Colonic mucosa (tissue), 4 donors: ENCODE measurements at regions not wholly inside any gene's neighbourhood (a gene's known extent, or its start where the extent isn't known, plus 50 kb on each side); places are given as distances from the start of the nearest gene placed in this dataset.

Experiments
- DNase-seq: peaks from one replicate; pipeline ENCODE4 v3.0.0-alpha.2; 2020
- H3K27ac ChIP-seq: fragments of 200-600 bp; one replicate; pipeline ENCODE4 v1.8.0; 2021
- H3K27me3 ChIP-seq: fragments of 200-600 bp; one replicate; pipeline ENCODE4 v1.8.0; 2021
- H3K36me3 ChIP-seq: fragments of 200-600 bp; one replicate; pipeline ENCODE4 v1.8.0; 2021
- H3K4me1 ChIP-seq: fragments of 200-600 bp; one replicate; pipeline ENCODE4 v1.8.0; 2021; ENCODE audit warnings: mild to moderate bottlenecking
- H3K4me3 ChIP-seq: fragments of 200-600 bp; one replicate; pipeline ENCODE4 v1.8.0; 2021
- H3K9ac ChIP-seq, 2 donors: one replicate each; pipeline ENCODE4 v1.7.0; 2013; ENCODE audit warnings: control low read depth in 2 of 2, low read depth in 2 of 2, low read length in 2 of 2
- H3K9me3 ChIP-seq: fragments of 200-600 bp; one replicate; pipeline ENCODE4 v1.8.0; 2021
- intact Hi-C: fragments of 100-400 bp; cut with DNase I; formaldehyde crosslinking; loops from one replicate; pipeline ENCODE4 v1.14.1; 2022
- TF ChIP-seq, protein P1 (sequence below): fragments of 200-600 bp; IDR thresholded peaks from one replicate; pipeline ENCODE4 v1.8.0; 2022; ENCODE audit warnings: antibody characterized with exemption, mild to moderate bottlenecking
- donor health status: healthy.
- donor health status: DM: no; HTN: no; CAD: no.
- donor health status: DM: no; HTN: no; CAD: no.

DNA sequence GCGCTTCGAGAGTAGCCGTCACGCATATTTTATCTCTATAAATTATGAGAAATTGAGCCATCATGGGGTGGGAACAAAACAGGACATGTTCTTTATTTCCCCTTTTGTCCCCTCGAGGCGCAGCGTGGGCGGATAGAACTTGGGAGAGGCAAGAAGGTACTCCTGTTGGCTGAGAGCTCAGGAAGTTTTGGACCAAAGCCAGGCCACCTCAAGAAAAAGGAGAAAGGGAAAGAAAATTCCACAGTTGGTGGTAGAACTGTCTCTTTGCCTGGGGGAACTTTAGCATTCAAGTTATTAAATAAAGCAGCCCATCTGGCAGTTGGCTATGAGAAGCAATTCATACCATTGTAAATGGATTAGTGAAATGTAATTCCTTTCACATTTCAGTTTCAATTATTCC, 76.4 kb upstream of the DSCAM start:
- Histone ChIP-seq H3K9me3 (no peaks in the 10 kb centered on the region), H3K4me3 (no peak overlapping the region), H3K36me3 (no peaks in the 10 kb centered on the region), H3K27ac (no peak overlapping the region), H3K27me3 (no peaks in the 10 kb centered on the region), H3K9ac (no peak overlapping the region), H3K4me1 (no peaks in the 10 kb centered on the region)
- intact Hi-C loops: no loop called here
- TF ChIP-seq, protein P1, sequence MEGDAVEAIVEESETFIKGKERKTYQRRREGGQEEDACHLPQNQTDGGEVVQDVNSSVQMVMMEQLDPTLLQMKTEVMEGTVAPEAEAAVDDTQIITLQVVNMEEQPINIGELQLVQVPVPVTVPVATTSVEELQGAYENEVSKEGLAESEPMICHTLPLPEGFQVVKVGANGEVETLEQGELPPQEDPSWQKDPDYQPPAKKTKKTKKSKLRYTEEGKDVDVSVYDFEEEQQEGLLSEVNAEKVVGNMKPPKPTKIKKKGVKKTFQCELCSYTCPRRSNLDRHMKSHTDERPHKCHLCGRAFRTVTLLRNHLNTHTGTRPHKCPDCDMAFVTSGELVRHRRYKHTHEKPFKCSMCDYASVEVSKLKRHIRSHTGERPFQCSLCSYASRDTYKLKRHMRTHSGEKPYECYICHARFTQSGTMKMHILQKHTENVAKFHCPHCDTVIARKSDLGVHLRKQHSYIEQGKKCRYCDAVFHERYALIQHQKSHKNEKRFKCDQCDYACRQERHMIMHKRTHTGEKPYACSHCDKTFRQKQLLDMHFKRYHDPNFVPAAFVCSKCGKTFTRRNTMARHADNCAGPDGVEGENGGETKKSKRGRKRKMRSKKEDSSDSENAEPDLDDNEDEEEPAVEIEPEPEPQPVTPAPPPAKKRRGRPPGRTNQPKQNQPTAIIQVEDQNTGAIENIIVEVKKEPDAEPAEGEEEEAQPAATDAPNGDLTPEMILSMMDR: no peak
- DNase-seq: no peak

DNA sequence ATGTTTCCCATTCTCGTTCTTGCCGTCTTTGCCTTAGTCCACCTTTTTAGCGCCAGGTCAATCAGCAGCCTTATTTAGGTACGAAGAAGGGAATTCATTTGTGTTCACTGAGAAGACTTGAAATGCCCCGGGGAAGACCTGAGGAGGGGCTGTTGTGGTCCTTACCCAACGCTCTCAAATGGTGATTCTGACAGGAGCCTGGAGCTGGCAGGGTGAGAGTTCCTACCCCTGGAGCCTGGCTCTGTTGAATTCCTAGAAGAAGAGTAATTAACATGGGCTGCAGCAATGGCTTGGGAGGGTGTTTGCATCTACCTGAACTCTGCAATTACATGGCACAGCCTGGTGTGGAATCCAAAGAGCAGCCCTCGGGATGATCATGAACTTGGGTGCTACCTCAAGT, 76.9 kb upstream of the DSCAM start:
- no peak overlapping the region for H3K9ac ChIP-seq
- no peaks in the 10 kb centered on the region for H3K27me3 ChIP-seq
- no peak for DNase-seq
- H3K4me1 ChIP-seq: no peaks in the 10 kb centered on the region
- H3K36me3 ChIP-seq: no peaks in the 10 kb centered on the region
- H3K4me3 ChIP-seq: no peak overlapping the region
- no peaks in the 10 kb centered on the region for H3K9me3 ChIP-seq
- no peak overlapping the region for H3K27ac ChIP-seq
- intact Hi-C loops: no loop called here
- TF ChIP-seq, protein P1: no peak

DNA sequence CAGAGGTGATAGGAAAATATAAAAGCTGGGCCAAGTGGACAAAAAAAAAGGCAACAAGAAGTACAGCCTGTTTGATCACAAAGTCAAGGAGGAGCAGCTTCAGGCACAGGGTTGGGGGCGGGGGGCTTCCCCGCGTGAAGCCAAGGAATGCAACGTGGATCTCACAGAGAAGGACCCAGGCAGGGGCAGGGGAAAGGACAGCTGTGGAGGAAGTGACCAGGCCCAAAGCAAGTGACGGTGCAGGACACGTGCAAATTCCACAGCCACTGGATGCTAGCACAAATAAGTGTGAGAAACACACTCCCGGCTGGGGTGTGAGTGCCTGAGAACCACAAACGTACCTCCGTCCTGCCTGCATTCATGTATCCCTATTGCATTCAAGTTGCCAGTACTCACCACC, 77.7 kb upstream of the DSCAM start:
- DNase-seq: no peak
- Histone ChIP-seq H3K27ac (no peak overlapping the region), H3K36me3 (no peaks in the 10 kb centered on the region), H3K27me3 (no peaks in the 10 kb centered on the region), H3K4me1 (no peaks in the 10 kb centered on the region), H3K9ac (no peak overlapping the region), H3K4me3 (no peak overlapping the region), H3K9me3 (no peaks in the 10 kb centered on the region)
- TF ChIP-seq, protein P1: no peak
- intact Hi-C loops: no loop called here

DNA sequence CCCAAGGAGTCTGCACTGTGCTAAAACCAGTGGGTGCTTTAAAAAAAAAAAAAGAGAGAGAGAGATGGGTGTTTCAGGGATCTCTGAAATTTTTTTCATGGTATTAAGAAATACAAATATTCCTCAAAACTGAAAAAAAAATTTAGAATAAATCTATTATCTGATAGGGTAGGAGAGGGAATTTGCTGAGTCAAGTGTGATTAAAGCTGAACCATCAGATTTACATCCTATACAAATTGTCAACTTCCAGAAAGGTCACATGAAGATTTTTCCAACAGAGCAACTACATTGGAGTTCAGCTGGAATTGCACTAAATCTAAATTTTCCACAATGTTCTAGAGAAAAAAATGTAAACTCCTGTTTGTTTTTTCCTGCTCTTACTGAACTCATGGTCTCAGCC, 79.3 kb upstream of the DSCAM start:
- no peaks in the 10 kb centered on the region for H3K9me3 ChIP-seq
- intact Hi-C loops: no loop called here
- no peak overlapping the region for H3K4me3 ChIP-seq
- H3K9ac ChIP-seq: no peak overlapping the region
- H3K36me3 ChIP-seq: no peaks in the 10 kb centered on the region
- H3K4me1 ChIP-seq: no peaks in the 10 kb centered on the region
- no peaks in the 10 kb centered on the region for H3K27me3 ChIP-seq
- DNase-seq: no peak
- no peak overlapping the region for H3K27ac ChIP-seq
- TF ChIP-seq, protein P1: no peak

- DNase-seq: no peak
- no peaks in the 10 kb centered on the region for H3K27me3 ChIP-seq
- no peaks in the 10 kb centered on the region for H3K4me1 ChIP-seq
- intact Hi-C loops: no loop called here
- TF ChIP-seq, protein P1: no peak
- H3K36me3 ChIP-seq: no peaks in the 10 kb centered on the region
- no peaks in the 10 kb centered on the region for H3K9me3 ChIP-seq
- no peak overlapping the region for H3K27ac ChIP-seq
- H3K4me3 ChIP-seq: no peak overlapping the region
- H3K9ac ChIP-seq: no peak overlapping the region
These were observed 82.9 kb upstream of the DSCAM start for GRCh38 chr21:40929833-40930232.

- H3K27ac ChIP-seq: no peak overlapping the region
- no peak for DNase-seq
- no peak overlapping the region for H3K9ac ChIP-seq
- intact Hi-C loops: no loop called here
- H3K36me3 ChIP-seq: no peaks in the 10 kb centered on the region
- H3K9me3 ChIP-seq: no peaks in the 10 kb centered on the region
- H3K4me3 ChIP-seq: no peak overlapping the region
- TF ChIP-seq, protein P1: no peak
- H3K27me3 ChIP-seq: no peaks in the 10 kb centered on the region
- no peaks in the 10 kb centered on the region for H3K4me1 ChIP-seq
These were observed 84.2 kb upstream of the DSCAM start for GRCh38 chr21:40931197-40931596.
